Hepatocyte (in vitro differentiated cells): ENCODE measurements at regions not wholly inside any gene's neighbourhood (a gene's known extent, or its start where the extent isn't known, plus 50 kb on each side); places are given as distances from the start of the nearest gene placed in this dataset.

ENCODE experiments used
- DNase-seq: peaks from one replicate; pipeline ENCODE4 v3.0.0-alpha.2; 2016; ENCODE audit warnings: low spot score
- H2AFZ ChIP-seq: fragments of 200-600 bp; sonication (generic); 2 replicates; pipeline ENCODE4 v1.6.0; 2016; ENCODE audit warnings: antibody characterized with exemption, mild to moderate bottlenecking
- H3K27ac ChIP-seq: fragments of 200-600 bp; sonication (generic); 2 replicates; pipeline ENCODE4 v1.5.1; 2016; ENCODE audit warnings: mild to moderate bottlenecking
- H3K27me3 ChIP-seq: fragments of 200-600 bp; sonication (generic); 2 replicates; pipeline ENCODE4 v1.6.1; 2016
- H3K36me3 ChIP-seq: fragments of 200-600 bp; sonication (generic); replicated peaks from 2 replicates; pipeline ENCODE4 v1.5.1; 2016; ENCODE audit warnings: low read depth; ENCODE audit not compliant: insufficient read depth
- H3K4me1 ChIP-seq: fragments of 200-600 bp; sonication (generic); 2 replicates; pipeline ENCODE4 v1.5.1; 2016; ENCODE audit warnings: mild to moderate bottlenecking, moderate library complexity; ENCODE audit not compliant: insufficient read depth
- H3K4me2 ChIP-seq: fragments of 200-600 bp; sonication (generic); 2 replicates; pipeline ENCODE4 v1.6.0; 2016
- H3K4me3 ChIP-seq: fragments of 200-600 bp; sonication (generic); 2 replicates; pipeline ENCODE4 v1.5.1; 2016; ENCODE audit warnings: mild to moderate bottlenecking
- H3K79me2 ChIP-seq: fragments of 200-600 bp; sonication (generic); 2 replicates; pipeline ENCODE4 v1.6.0; 2017; ENCODE audit warnings: mild to moderate bottlenecking
- H3K9me2 ChIP-seq: fragments of 200-600 bp; sonication (generic); replicated peaks from 2 replicates; pipeline ENCODE4 v1.6.0; 2017; ENCODE audit warnings: mild to moderate bottlenecking; ENCODE audit not compliant: insufficient read depth
- H3K9me3 ChIP-seq: fragments of 200-600 bp; sonication (generic); 2 replicates; pipeline ENCODE4 v1.5.1; 2016; ENCODE audit warnings: low read depth, mild to moderate bottlenecking
- H4K20me1 ChIP-seq: fragments of 200-600 bp; sonication (generic); 2 replicates; pipeline ENCODE4 v1.6.0; 2016; ENCODE audit warnings: mild to moderate bottlenecking; ENCODE audit not compliant: insufficient read depth, poor library complexity, severe bottlenecking
- CTCF ChIP-seq: fragments of 200-600 bp; sonication (generic); IDR thresholded peaks from 2 replicates; pipeline ENCODE4 v1.5.1; 2016; ENCODE audit warnings: antibody characterized with exemption, mild to moderate bottlenecking; ENCODE audit not compliant: poor library complexity
- EZH2 ChIP-seq: fragments of 200-600 bp; sonication (generic); IDR thresholded peaks from 2 replicates; pipeline ENCODE4 v1.6.1; 2016; ENCODE audit warnings: antibody characterized with exemption, mild to moderate bottlenecking, borderline replicate concordance
- EZH2phosphoT487 ChIP-seq: fragments of 200-600 bp; sonication (generic); IDR thresholded peaks from one replicate; pipeline ENCODE4 v1.6.1; 2018; ENCODE audit warnings: antibody characterized with exemption, mild to moderate bottlenecking, low read depth, moderate library complexity; ENCODE audit not compliant: unreplicated experiment, severe bottlenecking
- WGBS: methylation state at CpG from one replicate; pipeline ENCODE4 v1.1.6; 2016; ENCODE audit warnings: low lambda C conversion rate; ENCODE audit errors: missing lambda C conversion rate; 5-methylcytosine and 5-hydroxymethylcytosine counted together

- no peak overlapping the region for H3K4me3 ChIP-seq
- no peaks in the 10 kb centered on the region for H3K9me2 ChIP-seq
- no peaks in the 10 kb centered on the region for H3K79me2 ChIP-seq
- DNase-seq, result no peak
- no peak for TF ChIP-seq CTCF
- TF ChIP-seq EZH2, result no peak
- TF ChIP-seq EZH2phosphoT487, result no peak
- no peak overlapping the region for H3K27ac ChIP-seq
- H3K4me1 ChIP-seq, result no peaks in the 10 kb centered on the region
- H3K36me3 ChIP-seq, result no peaks in the 10 kb centered on the region
- no peaks in the 10 kb centered on the region for H3K27me3 ChIP-seq
- no peaks in the 10 kb centered on the region for H4K20me1 ChIP-seq
- H2AFZ ChIP-seq, result no peak overlapping the region
- H3K9me3 ChIP-seq, result no peaks in the 10 kb centered on the region
- no peak overlapping the region for H3K4me2 ChIP-seq
- WGBS, result 91% methylated on average over 1 of the region's 1 CpG
Measured at GRCh38 chr1:166573199-166573598, 266.1 kb upstream of the POGK start.

- 87% methylated on average over 7 of the region's 7 CpGs for WGBS
Measured at GRCh38 chr1:166579557-166580501, 259.4 kb upstream of the POGK start.

GRCh38 chr1:166588741-166589140 lies 250.5 kb upstream of the POGK start:
- no peak overlapping the region for H3K27ac ChIP-seq
- no peak for DNase-seq
- no peaks in the 10 kb centered on the region for H4K20me1 ChIP-seq
- no peak overlapping the region for H3K4me3 ChIP-seq
- TF ChIP-seq EZH2 (no peak), CTCF (no peak), EZH2phosphoT487 (no peak)
- H3K4me1 ChIP-seq, result no peaks in the 10 kb centered on the region
- no peaks in the 10 kb centered on the region for H3K27me3 ChIP-seq
- WGBS, result 78% methylated on average over 6 of the region's 6 CpGs
- H3K36me3 ChIP-seq, result no peaks in the 10 kb centered on the region
- H3K9me3 ChIP-seq, result no peaks in the 10 kb centered on the region
- H3K9me2 ChIP-seq, result no peaks in the 10 kb centered on the region
- no peak overlapping the region for H3K4me2 ChIP-seq
- no peak overlapping the region for H2AFZ ChIP-seq
- no peaks in the 10 kb centered on the region for H3K79me2 ChIP-seq

More at GRCh38 chr1:166579557-166580501, 259.4 kb upstream of the POGK start:
- TF ChIP-seq EZH2phosphoT487 (no peak), EZH2 (no peak), CTCF (no peak)
- Histone ChIP-seq H4K20me1 (no peaks in the 10 kb centered on the region), H3K4me1 (no peaks in the 10 kb centered on the region), H2AFZ (no peak overlapping the region), H3K36me3 (no peaks in the 10 kb centered on the region), H3K9me2 (no peaks in the 10 kb centered on the region), H3K4me3 (no peak overlapping the region), H3K27ac (no peak overlapping the region), H3K9me3 (no peaks in the 10 kb centered on the region), H3K79me2 (no peaks in the 10 kb centered on the region), H3K4me2 (no peak overlapping the region), H3K27me3 (no peaks in the 10 kb centered on the region)
- no peak for DNase-seq
